ENCODE measurements at regions not wholly inside any gene's neighbourhood (a gene's known extent, or its start where the extent isn't known, plus 50 kb on each side); places are given as distances from the start of the nearest gene placed in this dataset.

- H3K4me2 ChIP-seq (ENCODE audit: low read length): no peak overlapping the region
- H3K4me3 ChIP-seq (ENCODE audit: low read depth, low read length, poor library complexity, severe bottlenecking): no peak overlapping the region
- H3K9me2 ChIP-seq (ENCODE audit: low read depth, low read length): no peaks in the 10 kb centered on the region
- no peaks in the 10 kb centered on the region for H3F3A ChIP-seq (ENCODE audit: insufficient read depth, low read length)
- H3K4me1 ChIP-seq (ENCODE audit: insufficient read depth, low read length, severe bottlenecking): no peaks in the 10 kb centered on the region
- H3K36me3 ChIP-seq (ENCODE audit: insufficient read depth, low read length): no peaks in the 10 kb centered on the region
- H2AFZ ChIP-seq (ENCODE audit: low read length): no peak overlapping the region
- H3K27me3 ChIP-seq (ENCODE audit: insufficient read depth, low read length): no peaks in the 10 kb centered on the region; the same call in 1 of the 2 replicates
- H3K9me3 ChIP-seq (ENCODE audit: low read length): no peaks in the 10 kb centered on the region
- H3K9ac ChIP-seq (ENCODE audit: low read length): no peak overlapping the region
- no peak overlapping the region for H3K27ac ChIP-seq (ENCODE audit: low read depth, low read length, poor library complexity, severe bottlenecking)
- H4K20me1 ChIP-seq (ENCODE audit: insufficient read depth, low read length): no peaks in the 10 kb centered on the region
- H3K79me2 ChIP-seq (ENCODE audit: insufficient read depth, low read length): no peaks in the 10 kb centered on the region
- TF ChIP-seq CTCF (IDR thresholded peaks at IDR 0.05; ENCODE audit: low read length) (no peak), EZH2 (IDR thresholded peaks at IDR 0.05; ENCODE audit: borderline replicate concordance, low read length) (no peak)
These were observed 55.4 kb upstream of the SPPL2A start for GRCh38 chr15:50820808-50821382.

GRCh38 chr15:50819344-50819743, 53.8 kb upstream of the SPPL2A start:
- Histone ChIP-seq H4K20me1 (ENCODE audit: insufficient read depth, low read length) (no peaks in the 10 kb centered on the region), H3K27me3 (ENCODE audit: insufficient read depth, low read length) (no peaks in the 10 kb centered on the region; the same call in 1 of the 2 replicates), H2AFZ (ENCODE audit: low read length) (no peak overlapping the region), H3K79me2 (ENCODE audit: insufficient read depth, low read length) (no peaks in the 10 kb centered on the region), H3K9me2 (ENCODE audit: low read depth, low read length) (no peaks in the 10 kb centered on the region), H3K9me3 (ENCODE audit: low read length) (no peaks in the 10 kb centered on the region), H3K27ac (ENCODE audit: low read depth, low read length, poor library complexity, severe bottlenecking) (no peak overlapping the region), H3K4me3 (ENCODE audit: low read depth, low read length, poor library complexity, severe bottlenecking) (no peak overlapping the region), H3K9ac (ENCODE audit: low read length) (no peak overlapping the region), H3K4me1 (ENCODE audit: insufficient read depth, low read length, severe bottlenecking) (no peaks in the 10 kb centered on the region), H3K4me2 (ENCODE audit: low read length) (no peak overlapping the region), H3F3A (ENCODE audit: insufficient read depth, low read length) (no peaks in the 10 kb centered on the region), H3K36me3 (ENCODE audit: insufficient read depth, low read length) (no peaks in the 10 kb centered on the region)
- TF ChIP-seq CTCF (IDR thresholded peaks at IDR 0.05; ENCODE audit: low read length) (no peak), EZH2 (IDR thresholded peaks at IDR 0.05; ENCODE audit: borderline replicate concordance, low read length) (no peak)

GRCh38 chr15:50815958-50816590, 50.6 kb upstream of the SPPL2A start:
- TF ChIP-seq CTCF (IDR thresholded peaks at IDR 0.05; ENCODE audit: low read length): no peak
- no peak for TF ChIP-seq EZH2 (IDR thresholded peaks at IDR 0.05; ENCODE audit: borderline replicate concordance, low read length)
- H2AFZ ChIP-seq (ENCODE audit: low read length): no peak overlapping the region
- no peaks in the 10 kb centered on the region for H3K4me1 ChIP-seq (ENCODE audit: insufficient read depth, low read length, severe bottlenecking)
- H4K20me1 ChIP-seq (ENCODE audit: insufficient read depth, low read length): no peaks in the 10 kb centered on the region
- no peak overlapping the region for H3K4me3 ChIP-seq (ENCODE audit: low read depth, low read length, poor library complexity, severe bottlenecking)
- no peaks in the 10 kb centered on the region for H3K9me3 ChIP-seq (ENCODE audit: low read length)
- no peak overlapping the region for H3K27ac ChIP-seq (ENCODE audit: low read depth, low read length, poor library complexity, severe bottlenecking)
- no peaks in the 10 kb centered on the region; the same call in 1 of the 2 replicates for H3K27me3 ChIP-seq (ENCODE audit: insufficient read depth, low read length)
- H3K9ac ChIP-seq (ENCODE audit: low read length): no peak overlapping the region
- no peaks in the 10 kb centered on the region for H3K9me2 ChIP-seq (ENCODE audit: low read depth, low read length)
- no peaks in the 10 kb centered on the region for H3K36me3 ChIP-seq (ENCODE audit: insufficient read depth, low read length)
- H3K4me2 ChIP-seq (ENCODE audit: low read length): no peak overlapping the region
- H3F3A ChIP-seq (ENCODE audit: insufficient read depth, low read length): no peaks in the 10 kb centered on the region
- H3K79me2 ChIP-seq (ENCODE audit: insufficient read depth, low read length): no peaks in the 10 kb centered on the region
